IMR-90 (cell line): ENCODE measurements at regions not wholly inside any gene's neighbourhood (a gene's known extent, or its start where the extent isn't known, plus 50 kb on each side); places are given as distances from the start of the nearest gene placed in this dataset.

Experiments
- BHLHE40 ChIP-seq: fragments of 150-350 bp; IDR thresholded peaks from 2 replicates; pipeline ENCODE4 v1.6.1; 2016; ENCODE audit warnings: mild to moderate bottlenecking, low read depth, low read length
- CEBPB ChIP-seq: IDR thresholded peaks from 2 replicates; pipeline ENCODE4 v1.6.1; 2012; ENCODE audit warnings: low read depth, low read length, improper control_type of control experiment
- CHD1 ChIP-seq: IDR thresholded peaks from 2 replicates; pipeline ENCODE4 v1.6.1; 2012; ENCODE audit warnings: low read depth, low read length, improper control_type of control experiment
- MAZ ChIP-seq: IDR thresholded peaks from 2 replicates; pipeline ENCODE4 v1.6.1; 2012; ENCODE audit warnings: low read depth, mild to moderate bottlenecking, low read length, improper control_type of control experiment, moderate library complexity, borderline replicate concordance
- MXI1 ChIP-seq: IDR thresholded peaks from 2 replicates; pipeline ENCODE4 v1.6.1; 2012; ENCODE audit warnings: low read depth, mild to moderate bottlenecking, low read length, moderate library complexity, borderline replicate concordance
- POLR2A ChIP-seq: IDR thresholded peaks from 2 replicates; pipeline ENCODE4 v1.6.1; 2012; ENCODE audit warnings: mild to moderate bottlenecking, low read depth, low read length
- RAD21 ChIP-seq: IDR thresholded peaks from 2 replicates; pipeline ENCODE4 v1.6.1; 2012; ENCODE audit warnings: low read length, improper control_type of control experiment
- RCOR1 ChIP-seq: IDR thresholded peaks from 2 replicates; pipeline ENCODE4 v1.6.1; 2012; ENCODE audit warnings: mild to moderate bottlenecking, low read length, improper control_type of control experiment; ENCODE audit not compliant: insufficient replicate concordance
- RFX5 ChIP-seq: IDR thresholded peaks from 2 replicates; pipeline ENCODE4 v1.8.0; 2012; ENCODE audit warnings: low read depth, mild to moderate bottlenecking, low read length, moderate library complexity
- SMC3 ChIP-seq: fragments of 150-350 bp; IDR thresholded peaks from 2 replicates; pipeline ENCODE4 v1.6.1; 2016; ENCODE audit warnings: low read depth, mild to moderate bottlenecking, antibody characterized with exemption, low read length, moderate library complexity
- TF ChIP-seq, protein P1 (sequence below): conservative IDR thresholded peaks from 2 replicates; pipeline ENCODE4 v1.5.1; 2012; ENCODE audit warnings: mild to moderate bottlenecking, low read depth, low read length, improper control_type of control experiment
- TF ChIP-seq, protein P2 (sequence below): fragments of 150-350 bp; IDR thresholded peaks from 2 replicates; pipeline ENCODE4 v1.6.1; 2016; ENCODE audit warnings: low read depth, mild to moderate bottlenecking, low read length, moderate library complexity, borderline replicate concordance

DNA sequence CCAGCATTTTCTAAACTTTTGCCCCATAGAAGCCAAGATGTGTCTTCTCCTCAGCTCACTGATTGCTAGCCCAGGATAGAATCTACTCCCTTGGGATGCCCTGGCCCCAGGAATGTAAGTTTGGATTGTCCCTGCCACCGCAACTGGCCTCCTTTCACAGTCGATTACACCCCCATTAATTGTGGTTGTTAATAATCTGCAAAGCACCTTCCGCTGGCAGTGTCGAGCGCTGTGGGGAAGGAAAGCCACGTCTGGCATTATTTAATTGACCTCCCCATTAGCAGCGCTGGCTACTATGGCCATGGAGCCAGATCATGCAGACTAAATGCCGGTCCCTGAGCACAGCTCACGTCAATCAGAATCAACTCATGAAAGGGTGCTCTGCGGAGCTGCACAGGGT lies 597.3 kb upstream of the PLXNA2 start:
- TF ChIP-seq, protein P1, sequence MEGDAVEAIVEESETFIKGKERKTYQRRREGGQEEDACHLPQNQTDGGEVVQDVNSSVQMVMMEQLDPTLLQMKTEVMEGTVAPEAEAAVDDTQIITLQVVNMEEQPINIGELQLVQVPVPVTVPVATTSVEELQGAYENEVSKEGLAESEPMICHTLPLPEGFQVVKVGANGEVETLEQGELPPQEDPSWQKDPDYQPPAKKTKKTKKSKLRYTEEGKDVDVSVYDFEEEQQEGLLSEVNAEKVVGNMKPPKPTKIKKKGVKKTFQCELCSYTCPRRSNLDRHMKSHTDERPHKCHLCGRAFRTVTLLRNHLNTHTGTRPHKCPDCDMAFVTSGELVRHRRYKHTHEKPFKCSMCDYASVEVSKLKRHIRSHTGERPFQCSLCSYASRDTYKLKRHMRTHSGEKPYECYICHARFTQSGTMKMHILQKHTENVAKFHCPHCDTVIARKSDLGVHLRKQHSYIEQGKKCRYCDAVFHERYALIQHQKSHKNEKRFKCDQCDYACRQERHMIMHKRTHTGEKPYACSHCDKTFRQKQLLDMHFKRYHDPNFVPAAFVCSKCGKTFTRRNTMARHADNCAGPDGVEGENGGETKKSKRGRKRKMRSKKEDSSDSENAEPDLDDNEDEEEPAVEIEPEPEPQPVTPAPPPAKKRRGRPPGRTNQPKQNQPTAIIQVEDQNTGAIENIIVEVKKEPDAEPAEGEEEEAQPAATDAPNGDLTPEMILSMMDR: no peak
- TF ChIP-seq CEBPB: no peak
- no peak for TF ChIP-seq RFX5
- TF ChIP-seq POLR2A: no peak
- TF ChIP-seq, protein P2, sequence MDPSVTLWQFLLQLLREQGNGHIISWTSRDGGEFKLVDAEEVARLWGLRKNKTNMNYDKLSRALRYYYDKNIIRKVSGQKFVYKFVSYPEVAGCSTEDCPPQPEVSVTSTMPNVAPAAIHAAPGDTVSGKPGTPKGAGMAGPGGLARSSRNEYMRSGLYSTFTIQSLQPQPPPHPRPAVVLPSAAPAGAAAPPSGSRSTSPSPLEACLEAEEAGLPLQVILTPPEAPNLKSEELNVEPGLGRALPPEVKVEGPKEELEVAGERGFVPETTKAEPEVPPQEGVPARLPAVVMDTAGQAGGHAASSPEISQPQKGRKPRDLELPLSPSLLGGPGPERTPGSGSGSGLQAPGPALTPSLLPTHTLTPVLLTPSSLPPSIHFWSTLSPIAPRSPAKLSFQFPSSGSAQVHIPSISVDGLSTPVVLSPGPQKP: no peak
- no peak for TF ChIP-seq SMC3
- no peak for TF ChIP-seq BHLHE40
- TF ChIP-seq MAZ: no peak
- no peak for TF ChIP-seq RAD21
- TF ChIP-seq CHD1: no peak
- TF ChIP-seq RCOR1: no peak
- no peak for TF ChIP-seq MXI1
